IMR-90 (cell line): ENCODE measurements at regions not wholly inside any gene's neighbourhood (a gene's known extent, or its start where the extent isn't known, plus 50 kb on each side); places are given as distances from the start of the nearest gene placed in this dataset.

ENCODE experiments used
- ATAC-seq: fragments of 200-7000 bp; cut with Tn5 transposase; 2 replicates; pipeline ENCODE4 v1.9.1; 2020; ENCODE audit warnings: low read depth, mild to moderate bottlenecking, moderate library complexity
- BruUV-seq: library from RNA; stranded (reverse); fragments of 400-500 nt; replicated peaks from 2 replicates; lab custom pipeline; 2021; lab: Mats Ljungman, UMichigan
- CTCF ChIA-PET: fragments of 300-600 bp; formaldehyde crosslinking; extraction: SDS; loops from one replicate; lab custom pipeline; 2021; ENCODE audit warnings: antibody characterized with exemption; lab: Yijun Ruan, JAX
- POLR2A ChIA-PET: fragments of 300-600 bp; sonication (Branson Sonifier 250); formaldehyde crosslinking; loops from one replicate; lab custom pipeline; 2022; ENCODE audit warnings: antibody characterized with exemption; ENCODE audit not compliant: unreplicated experiment; lab: Charles Lee
- DNase-seq: peaks from one replicate; pipeline ENCODE4 v3.0.0; 2013
- H2AFZ ChIP-seq: replicated peaks from 2 replicates; pipeline ENCODE3; 2013; ENCODE audit warnings: low read length, mild to moderate bottlenecking; ENCODE audit not compliant: poor library complexity
- H2AK5ac ChIP-seq: 2 replicates; pipeline ENCODE4 v1.6.1; 2013; ENCODE audit warnings: low read depth, low read length, inconsistent platforms
- H2AK9ac ChIP-seq: replicated peaks from 2 replicates; pipeline ENCODE3; 2013; ENCODE audit warnings: mild to moderate bottlenecking, low read depth, low read length, moderate library complexity; ENCODE audit not compliant: poor library complexity
- H2BK120ac ChIP-seq: 2 replicates; pipeline ENCODE4 v1.6.1; 2013; ENCODE audit warnings: low read depth, low read length, inconsistent platforms
- H2BK15ac ChIP-seq: 3 replicates; pipeline ENCODE4 v1.6.1; 2013; ENCODE audit warnings: low read depth, low read length, inconsistent platforms
- H2BK20ac ChIP-seq: 2 replicates; pipeline ENCODE4 v1.6.1; 2013; ENCODE audit warnings: low read depth, mild to moderate bottlenecking, inconsistent platforms, low read length, moderate library complexity
- H2BK5ac ChIP-seq: 2 replicates; pipeline ENCODE4 v1.6.1; 2013; ENCODE audit warnings: mild to moderate bottlenecking, low read depth, low read length, inconsistent platforms; ENCODE audit not compliant: poor library complexity, severe bottlenecking
- H3K14ac ChIP-seq: replicated peaks from 2 replicates; pipeline ENCODE4 v1.6.1; 2013; ENCODE audit warnings: low read depth, low read length, inconsistent platforms
- H3K18ac ChIP-seq: 2 replicates; pipeline ENCODE4 v1.6.1; 2013; ENCODE audit warnings: low read depth, low read length, control low read depth
- H3K23ac ChIP-seq: 2 replicates; pipeline ENCODE4 v1.6.1; 2013; ENCODE audit warnings: low read depth, low read length, inconsistent platforms
- H3K27ac ChIP-seq: 2 replicates; pipeline ENCODE4 v1.5.1; 2013; ENCODE audit warnings: mild to moderate bottlenecking, control low read depth, low read length; ENCODE audit not compliant: insufficient read depth
- H3K27me3 ChIP-seq: 2 replicates; pipeline ENCODE4 v1.6.1; 2013; ENCODE audit warnings: low read length; ENCODE audit not compliant: control insufficient read depth, insufficient read depth
- H3K36me3 ChIP-seq: 2 replicates; pipeline ENCODE4 v1.6.1; 2013; ENCODE audit warnings: low read length, mixed read lengths; ENCODE audit not compliant: control insufficient read depth, insufficient read depth
- H3K4ac ChIP-seq: 2 replicates; pipeline ENCODE4 v1.6.1; 2013; ENCODE audit warnings: low read depth, low read length, inconsistent platforms
- H3K4me1 ChIP-seq: 2 replicates; pipeline ENCODE4 v1.6.1; 2013; ENCODE audit warnings: low read length, mixed read lengths; ENCODE audit not compliant: control insufficient read depth, insufficient read depth
- H3K4me2 ChIP-seq: 2 replicates; pipeline ENCODE4 v1.6.1; 2013; ENCODE audit warnings: low read depth, mild to moderate bottlenecking, control low read depth, low read length, moderate library complexity
- H3K4me3 ChIP-seq: 2 replicates; pipeline ENCODE4 v1.5.1; 2013; ENCODE audit warnings: low read depth, mild to moderate bottlenecking, control low read depth, low read length, moderate library complexity; ENCODE audit not compliant: insufficient read depth
- H3K56ac ChIP-seq: 2 replicates; pipeline ENCODE4 v1.6.1; 2013; ENCODE audit warnings: low read length, inconsistent platforms; ENCODE audit not compliant: insufficient read depth; ENCODE audit errors: extremely low read depth
- H3K79me1 ChIP-seq, 2 experiments: 2 replicates each; pipeline ENCODE4 v1.6.1; 2013; ENCODE audit warnings: low read length in 2 of 2, inconsistent platforms in 1 of 2, low read depth in 1 of 2
- H3K9ac ChIP-seq: 2 replicates; pipeline ENCODE4 v1.6.1; 2013; ENCODE audit warnings: low read depth, low read length, control low read depth
- H3K9me1 ChIP-seq: 2 replicates; pipeline ENCODE4 v1.6.1; 2013; ENCODE audit warnings: low read length, inconsistent platforms; ENCODE audit not compliant: insufficient read depth
- H3K9me3 ChIP-seq: 2 replicates; pipeline ENCODE4 v1.6.1; 2013; ENCODE audit warnings: low read length; ENCODE audit not compliant: control insufficient read depth, insufficient read depth
- H4K20me1 ChIP-seq: 2 replicates; pipeline ENCODE4 v1.6.1; 2013; ENCODE audit warnings: low read length, inconsistent platforms; ENCODE audit not compliant: insufficient read depth
- H4K5ac ChIP-seq: 2 replicates; pipeline ENCODE4 v1.6.1; 2013; ENCODE audit warnings: mild to moderate bottlenecking, low read depth, low read length, control low read depth
- H4K8ac ChIP-seq, 2 experiments: 2 replicates each; pipeline ENCODE4 v1.6.1; 2013; ENCODE audit warnings: low read depth in 2 of 2, low read length in 2 of 2, control low read depth in 1 of 2, inconsistent platforms in 1 of 2
- H4K91ac ChIP-seq: 2 replicates; pipeline ENCODE4 v1.6.1; 2013; ENCODE audit warnings: low read depth, low read length, inconsistent platforms; ENCODE audit not compliant: insufficient read depth
- BHLHE40 ChIP-seq: fragments of 150-350 bp; IDR thresholded peaks from 2 replicates; pipeline ENCODE4 v1.6.1; 2016; ENCODE audit warnings: mild to moderate bottlenecking, low read depth, low read length
- CHD1 ChIP-seq: IDR thresholded peaks from 2 replicates; pipeline ENCODE4 v1.6.1; 2012; ENCODE audit warnings: low read depth, low read length, improper control_type of control experiment
- FOS ChIP-seq: fragments of 150-350 bp; IDR thresholded peaks from 2 replicates; pipeline ENCODE4 v1.6.1; 2016; ENCODE audit warnings: low read depth, low read length
- MAFK ChIP-seq: IDR thresholded peaks from 2 replicates; pipeline ENCODE4 v1.6.1; 2012; ENCODE audit warnings: low read depth, low read length, improper control_type of control experiment
- MAZ ChIP-seq: IDR thresholded peaks from 2 replicates; pipeline ENCODE4 v1.6.1; 2012; ENCODE audit warnings: low read depth, mild to moderate bottlenecking, low read length, improper control_type of control experiment, moderate library complexity, borderline replicate concordance
- MXI1 ChIP-seq: IDR thresholded peaks from 2 replicates; pipeline ENCODE4 v1.6.1; 2012; ENCODE audit warnings: low read depth, mild to moderate bottlenecking, low read length, moderate library complexity, borderline replicate concordance
- RAD21 ChIP-seq: IDR thresholded peaks from 2 replicates; pipeline ENCODE4 v1.6.1; 2012; ENCODE audit warnings: low read length, improper control_type of control experiment
- RCOR1 ChIP-seq: IDR thresholded peaks from 2 replicates; pipeline ENCODE4 v1.6.1; 2012; ENCODE audit warnings: mild to moderate bottlenecking, low read length, improper control_type of control experiment; ENCODE audit not compliant: insufficient replicate concordance
- RFX5 ChIP-seq: IDR thresholded peaks from 2 replicates; pipeline ENCODE4 v1.8.0; 2012; ENCODE audit warnings: low read depth, mild to moderate bottlenecking, low read length, moderate library complexity
- SMC3 ChIP-seq: fragments of 150-350 bp; IDR thresholded peaks from 2 replicates; pipeline ENCODE4 v1.6.1; 2016; ENCODE audit warnings: low read depth, mild to moderate bottlenecking, antibody characterized with exemption, low read length, moderate library complexity
- USF2 ChIP-seq: fragments of 150-350 bp; IDR thresholded peaks from 2 replicates; pipeline ENCODE4 v1.6.1; 2017; ENCODE audit warnings: mild to moderate bottlenecking, antibody characterized with exemption, low read length, low read depth
- WGBS, 2 experiments: methylation state at CpG; one replicate each; pipeline versions ENCODE4 v1.1.5 to v1.1.7; 2013; ENCODE audit warnings: missing lambda C conversion rate in 2 of 2; ENCODE audit not compliant: insufficient read length in 1 of 2; ENCODE audit errors: extremely low coverage in 2 of 2; 5-methylcytosine and 5-hydroxymethylcytosine counted together
- dilution Hi-C: fragments of 300-500 bp; cut with HindIII; formaldehyde crosslinking; loops from one replicate; pipeline ENCODE4 v1.14.3; 2018; ENCODE audit warnings: low sequenced_read_pairs; ENCODE audit not compliant: unreplicated experiment
- in situ Hi-C: fragments of 300-500 bp; cut with MboI; formaldehyde crosslinking; loops from 3 replicates; pipeline ENCODE4 v1.14.3; 2019; ENCODE audit warnings: low sequenced_read_pairs, inconsistent platforms, mixed read lengths
- intact Hi-C: fragments of 100-400 bp; cut with micrococcal nuclease; formaldehyde crosslinking; loops from 2 replicates; pipeline ENCODE4 v1.10.0; 2022
- TF ChIP-seq, protein P1 (sequence below): fragments of 150-350 bp; IDR thresholded peaks from 2 replicates; pipeline ENCODE4 v1.6.1; 2016; ENCODE audit warnings: low read depth, mild to moderate bottlenecking, low read length, moderate library complexity, borderline replicate concordance

DNA sequence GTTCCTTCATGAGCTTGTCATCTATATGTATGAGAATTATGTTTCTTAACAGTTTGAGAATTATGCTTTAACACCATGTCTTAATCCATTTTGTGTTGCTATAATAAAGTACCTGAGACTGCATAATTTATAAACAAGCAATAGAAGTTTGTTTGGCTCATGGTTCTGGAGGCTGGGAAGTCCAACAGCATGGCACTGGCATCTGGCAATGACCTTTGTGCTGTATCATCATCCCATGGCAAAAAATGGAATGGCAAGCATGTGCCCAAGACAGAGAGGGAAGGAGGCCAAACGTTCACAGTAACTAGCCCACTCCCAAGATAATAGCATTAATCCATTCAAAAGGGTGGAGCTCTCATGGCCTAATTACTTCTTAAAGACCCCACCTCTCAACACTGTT lies 67.6 kb downstream of the MTX3 start:
- BruUV-seq = no TSS peak
- ChIA-PET POLR2A (no interaction called here), CTCF (no interaction called here)
- in situ Hi-C loops = no loop called here
- Histone ChIP-seq H4K8ac (no peak overlapping the region), H3K23ac (no peak overlapping the region), H2BK5ac (no peak overlapping the region), H3K27ac (no peak overlapping the region), H3K4me3 (no peak overlapping the region), H4K91ac (no peak overlapping the region), H3K18ac (no peak overlapping the region), H3K9ac (no peak overlapping the region), H3K9me3 (no peaks in the 10 kb centered on the region), H4K20me1 (no peaks in the 10 kb centered on the region), H2AK5ac (no peak overlapping the region), H2BK20ac (no peak overlapping the region), H3K4me1 (no peaks in the 10 kb centered on the region), H2AK9ac (no peak overlapping the region), H2AFZ (no peak overlapping the region), H3K4ac (no peak overlapping the region), H3K9me1 (no peaks in the 10 kb centered on the region), H3K4me2 (no peak overlapping the region), H3K14ac (no peak overlapping the region), H3K56ac (no peak overlapping the region), H3K36me3 (no peaks in the 10 kb centered on the region), H3K27me3 (peaks cover 8% of the 10 kb centered on the region), H4K5ac (no peak overlapping the region), H2BK120ac (no peak overlapping the region), H2BK15ac (no peak overlapping the region), H3K79me1 (no peaks in the 10 kb centered on the region)
- intact Hi-C loops = no loop called here
- TF ChIP-seq SMC3 (no peak), FOS (no peak), RCOR1 (no peak), MXI1 (no peak), MAZ (no peak), BHLHE40 (no peak), CHD1 (no peak), MAFK (no peak), RAD21 (no peak), USF2 (no peak), RFX5 (no peak)
- TF ChIP-seq, protein P1, sequence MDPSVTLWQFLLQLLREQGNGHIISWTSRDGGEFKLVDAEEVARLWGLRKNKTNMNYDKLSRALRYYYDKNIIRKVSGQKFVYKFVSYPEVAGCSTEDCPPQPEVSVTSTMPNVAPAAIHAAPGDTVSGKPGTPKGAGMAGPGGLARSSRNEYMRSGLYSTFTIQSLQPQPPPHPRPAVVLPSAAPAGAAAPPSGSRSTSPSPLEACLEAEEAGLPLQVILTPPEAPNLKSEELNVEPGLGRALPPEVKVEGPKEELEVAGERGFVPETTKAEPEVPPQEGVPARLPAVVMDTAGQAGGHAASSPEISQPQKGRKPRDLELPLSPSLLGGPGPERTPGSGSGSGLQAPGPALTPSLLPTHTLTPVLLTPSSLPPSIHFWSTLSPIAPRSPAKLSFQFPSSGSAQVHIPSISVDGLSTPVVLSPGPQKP = no peak
- ATAC-seq (no peak), DNase-seq (no peak)
- dilution Hi-C loops = no loop called here
- WGBS, 2 experiments = no CpG with 5 or more reads among the region's 1 CpG
